Epithelial cell of esophagus (primary cell): ENCODE measurements at regions not wholly inside any gene's neighbourhood (a gene's known extent, or its start where the extent isn't known, plus 50 kb on each side); places are given as distances from the start of the nearest gene placed in this dataset.
A peak's percentile ranks its signal among the peaks of the same experiment; 100 is the strongest.

Source experiments
- DNase-seq: peaks from one replicate; pipeline ENCODE4 v3.0.0; 2010; ENCODE audit warnings: low read depth
- H3K4me3 ChIP-seq: 2 replicates; pipeline ENCODE4 v1.5.1; 2011; ENCODE audit warnings: mild to moderate bottlenecking, low read length, control low read depth
- CTCF ChIP-seq: IDR thresholded peaks from 2 replicates; pipeline ENCODE4 v1.5.1; 2011; ENCODE audit warnings: low read depth, mild to moderate bottlenecking, low read length, control low read depth, inconsistent platforms; ENCODE audit not compliant: insufficient read depth; ENCODE audit errors: missing control alignments

- no peak for DNase-seq
- H3K4me3 ChIP-seq = peak overlapping the region; percentile 70
- TF ChIP-seq CTCF = no peak
Observed at GRCh38 chr9:129497813-129498450, 123.0 kb downstream of the C9orf50 start.

- peak overlapping the region; percentile 70 for H3K4me3 ChIP-seq
- TF ChIP-seq CTCF = no peak
- no peak for DNase-seq
Observed at GRCh38 chr9:129497005-129497812, 123.7 kb downstream of the C9orf50 start.

- TF ChIP-seq CTCF = no peak
- peak; percentile 90 for DNase-seq
- peak overlapping the region; percentile 70 for H3K4me3 ChIP-seq
Observed at GRCh38 chr9:129496473-129497004, 124.4 kb downstream of the C9orf50 start.

- DNase-seq = peak; percentile 87
- TF ChIP-seq CTCF = peak; percentile 3
- H3K4me3 ChIP-seq = peak overlapping the region; percentile 70
Observed at GRCh38 chr9:129495620-129496472, 125.1 kb downstream of the C9orf50 start.

GRCh38 chr9:129494113-129494789, 126.7 kb downstream of the C9orf50 start:
- TF ChIP-seq CTCF = no peak
- no peak overlapping the region for H3K4me3 ChIP-seq
- no peak for DNase-seq

- DNase-seq = no peak
- no peak for TF ChIP-seq CTCF
- H3K4me3 ChIP-seq = no peak overlapping the region
Observed at GRCh38 chr9:129493706-129494047, 127.2 kb downstream of the C9orf50 start.
